GM10248 (cell line): ENCODE measurements at regions not wholly inside any gene's neighbourhood (a gene's known extent, or its start where the extent isn't known, plus 50 kb on each side); places are given as distances from the start of the nearest gene placed in this dataset.

ENCODE experiments used
- CTCF ChIA-PET: fragments of 300-600 bp; sonication (Branson Sonifier 250); formaldehyde crosslinking; extraction: SDS; loops from one replicate; lab custom pipeline; 2021; ENCODE audit warnings: antibody characterized with exemption; lab: Yijun Ruan, JAX
- POLR2A ChIA-PET: fragments of 350-650 bp; sonication (Branson Sonifier 250); formaldehyde crosslinking; extraction: SDS; loops from one replicate; lab custom pipeline; 2020; ENCODE audit warnings: antibody characterized with exemption; lab: Yijun Ruan, JAX
- DNase-seq: peaks from one replicate; pipeline ENCODE4 v3.0.0; 2012; ENCODE audit errors: extremely low spot score
- CTCF ChIP-seq: IDR thresholded peaks from 2 replicates; pipeline ENCODE4 v1.5.1; 2012; ENCODE audit warnings: mild to moderate bottlenecking, low read depth; ENCODE audit errors: extremely low read depth, missing control alignments, control extremely low read depth

- ChIA-PET POLR2A (no interaction called here), CTCF (interaction anchor here (1.5 kb wide), 1 partner anchor 19 kb away, joined by 4 read pairs; no protein-coding TSS in a partner anchor)
- TF ChIP-seq CTCF: no peak
- DNase-seq: no peak
Measured at GRCh38 chr5:169442403-169442874, 141.1 kb upstream of the SPDL1 start.

DNA sequence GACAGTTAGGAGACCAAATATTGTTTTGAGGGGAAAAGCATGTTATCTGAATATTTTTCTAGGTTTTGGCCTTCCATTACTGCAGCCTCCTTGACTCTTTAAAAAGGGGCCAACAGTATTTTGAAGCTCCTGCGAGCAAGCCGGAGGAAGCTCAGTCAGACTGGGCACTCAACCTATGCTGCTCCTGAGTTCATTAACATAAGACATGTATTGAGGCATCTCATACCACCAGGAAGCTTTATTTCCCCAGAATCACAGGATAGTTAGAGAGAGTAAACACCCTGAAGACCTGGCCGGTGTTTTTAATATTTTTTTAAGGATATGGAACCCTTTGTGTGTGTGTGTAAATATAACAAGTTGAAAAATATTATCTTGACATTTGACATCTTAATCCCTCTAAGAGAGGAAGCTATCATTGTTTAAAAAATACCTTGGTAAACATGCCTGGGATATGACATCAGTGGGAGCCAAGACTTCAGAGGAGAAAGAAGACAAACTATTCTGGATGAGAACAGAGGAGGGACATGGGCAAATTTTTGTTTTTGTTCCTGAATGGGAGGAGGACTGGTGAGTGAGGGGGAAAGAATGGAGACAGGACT is 139.3 kb upstream of the SLIT3 start:
- TF ChIP-seq CTCF: no peak
- POLR2A ChIA-PET: no interaction called here
- no peak for DNase-seq
- CTCF ChIA-PET: interaction anchor here (0.8 to 1.2 kb wide), 2 partner anchors 21 to 453 kb away, joined by 3 to 4 read pairs; no protein-coding TSS in a partner anchor

DNA sequence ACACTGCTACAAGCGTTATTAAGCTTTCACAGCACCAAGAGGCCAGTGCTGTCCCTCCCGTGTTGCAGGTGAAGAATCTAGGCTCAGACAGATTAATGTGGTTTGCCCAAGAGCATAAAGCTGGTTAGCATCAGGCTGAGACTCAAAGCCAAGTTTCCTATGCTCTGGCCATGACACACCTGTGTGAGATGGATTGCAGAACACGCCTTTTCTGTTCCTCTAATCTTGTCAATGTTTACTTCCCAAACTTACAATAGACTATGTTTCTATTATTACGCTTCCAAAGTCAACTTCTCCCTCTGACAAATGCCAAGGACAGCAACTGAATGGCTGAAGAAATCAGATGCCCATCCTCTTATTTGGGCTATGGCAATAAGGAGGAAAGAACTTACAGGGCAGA is 138.4 kb upstream of the SLIT3 start:
- ChIA-PET POLR2A (no interaction called here), CTCF (no interaction called here)
- no peak for DNase-seq
- no peak for TF ChIP-seq CTCF

- POLR2A ChIA-PET: no interaction called here
- no peak for TF ChIP-seq CTCF
- DNase-seq: no peak
- CTCF ChIA-PET: no interaction called here
Measured at GRCh38 chr5:169435506-169436229, 134.7 kb upstream of the SLIT3 start.

- no peak for TF ChIP-seq CTCF
- ChIA-PET POLR2A (no interaction called here), CTCF (interaction anchor here (0.8 to 1.1 kb wide), 2 partner anchors 8 to 45 kb away, joined by 3 to 4 read pairs; no protein-coding TSS in a partner anchor)
- DNase-seq: no peak
Measured at GRCh38 chr5:169433221-169433651, 132.3 kb upstream of the SLIT3 start.

GRCh38 chr5:169431386-169431785 is 130.4 kb upstream of the SLIT3 start:
- ChIA-PET POLR2A (no interaction called here), CTCF (no interaction called here)
- no peak for DNase-seq
- TF ChIP-seq CTCF: no peak
